ENCODE measurements at regions not wholly inside any gene's neighbourhood (a gene's known extent, or its start where the extent isn't known, plus 50 kb on each side); places are given as distances from the start of the nearest gene placed in this dataset.

DNA sequence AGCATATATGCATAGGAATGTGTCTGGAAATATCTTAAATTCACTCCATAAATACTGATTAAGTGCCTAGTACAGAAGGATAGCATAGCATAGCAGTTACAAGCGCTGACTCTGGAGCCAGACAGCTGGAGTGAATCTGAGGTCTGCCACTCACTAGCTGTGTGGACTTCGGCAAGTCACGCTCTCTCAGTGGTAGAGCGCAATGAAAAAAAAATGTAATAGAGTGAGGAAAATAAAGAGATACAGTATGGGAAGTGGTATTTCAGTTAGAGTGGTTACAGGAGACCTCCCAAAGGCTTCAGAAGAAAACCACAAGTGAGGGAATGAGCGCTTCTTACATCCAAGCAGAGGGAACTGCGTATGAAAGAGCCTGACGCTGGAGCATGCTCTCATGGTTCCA lies 338.9 kb upstream of the PRMT6 start:
- 94% methylated on average over 7 of the region's 7 CpGs for WGBS (ENCODE audit: insufficient coverage)
- Histone ChIP-seq H4K20me1 (ENCODE audit: control insufficient read depth, insufficient read depth, low read length, poor library complexity, severe bottlenecking) (no peaks in the 10 kb centered on the region), H3K36me3 (replicated peaks in 1 of 2; ENCODE audit: control extremely low read depth in 1 of 2, control insufficient read depth in 1 of 2, extremely low read depth in 1 of 2, insufficient read depth in 2 of 2, low read length in 1 of 2) (no peaks in the 10 kb centered on the region), H3K4me2 (replicated peaks; ENCODE audit: low read depth, low read length, poor library complexity, severe bottlenecking) (no peak overlapping the region), H3K79me2 (ENCODE audit: control insufficient read depth, insufficient read depth, low read length) (no peaks in the 10 kb centered on the region), H3K4me1 (ENCODE audit: control insufficient read depth in 2 of 2, insufficient read depth in 2 of 2, low read length in 2 of 2) (no peaks in the 10 kb centered on the region), H3K9ac (ENCODE audit: low read length) (no peak overlapping the region), H3K9me3 (ENCODE audit: control extremely low read depth in 1 of 3, control insufficient read depth in 2 of 3, insufficient read depth in 1 of 3, low read length in 2 of 3) (peaks cover 0 to 4% (median 0%) of the 10 kb centered on the region in 3 donors), H3K27me3 (replicated peaks in 1 of 4; ENCODE audit: control extremely low read depth in 1 of 4, control insufficient read depth in 3 of 4, insufficient read depth in 4 of 4, low read length in 3 of 4) (no peaks in the 10 kb centered on the region), H3K4me3 (ENCODE audit: control extremely low read depth in 1 of 5, extremely low read depth in 1 of 5, insufficient read depth in 1 of 5, low read depth in 2 of 5, low read length in 4 of 5) (no peak overlapping the region), H2AFZ (ENCODE audit: insufficient read depth, low read depth, low read length, poor library complexity, severe bottlenecking) (no peak overlapping the region), H3K27ac (ENCODE audit: low read length in 2 of 2) (no peak overlapping the region)
- Mint-ChIP-seq H3K9me3 (ENCODE audit: insufficient read depth) (no peaks in the 10 kb centered on the region), H3K4me1 (no peaks in the 10 kb centered on the region), H3K27me3 (no peaks in the 10 kb centered on the region), H3K27ac (no peak overlapping the region), H3K4me3 (no peak overlapping the region)
- TF ChIP-seq CTCF (IDR thresholded peaks at IDR 0.05) = no peak
- TF ChIP-seq EZH2 (IDR thresholded peaks at IDR 0.05; ENCODE audit: borderline replicate concordance, insufficient read depth, low read depth, low read length, poor library complexity, severe bottlenecking) = no peak
- DNase-seq (no peak), ATAC-seq (ENCODE audit: low read depth) (no peak)
- ChIA-PET POLR2A (no interaction called here), CTCF (no interaction called here)
- intact Hi-C loops (cut with micrococcal nuclease) = no loop called here

DNA sequence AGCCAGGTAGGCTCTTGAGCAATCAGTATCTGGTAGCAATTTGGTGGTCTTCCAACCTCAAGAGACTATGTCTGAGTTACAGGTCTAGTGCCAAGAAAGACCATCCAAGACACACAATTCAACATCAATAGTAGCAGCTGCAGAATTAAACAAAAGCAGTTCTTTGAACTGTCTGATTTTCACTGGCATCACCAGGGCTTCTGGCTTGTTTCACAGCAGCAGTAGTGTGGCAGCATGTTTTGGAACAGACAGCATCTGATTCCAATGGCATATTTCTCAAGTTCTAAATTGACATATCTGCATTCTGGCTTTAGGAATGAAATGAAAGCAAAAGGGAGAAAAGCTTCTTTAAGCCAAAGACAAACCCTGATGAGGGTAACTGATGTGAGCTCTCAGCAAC lies 334.7 kb upstream of the PRMT6 start:
- H3K27ac Mint-ChIP-seq = no peak overlapping the region
- intact Hi-C loops (cut with micrococcal nuclease) = no loop called here
- no peaks in the 10 kb centered on the region for H3K9me3 Mint-ChIP-seq (ENCODE audit: insufficient read depth)

More for the DNA sequence above, 334.7 kb upstream of the PRMT6 start:
- DNase-seq (no peak), ATAC-seq (ENCODE audit: low read depth) (no peak)
- no peak overlapping the region for H3K4me3 Mint-ChIP-seq
- CTCF ChIA-PET = no interaction called here
- H3K4me1 Mint-ChIP-seq = no peaks in the 10 kb centered on the region
- no peaks in the 10 kb centered on the region for H4K20me1 ChIP-seq (ENCODE audit: control insufficient read depth, insufficient read depth, low read length, poor library complexity, severe bottlenecking)
- no peak overlapping the region for H2AFZ ChIP-seq (ENCODE audit: insufficient read depth, low read depth, low read length, poor library complexity, severe bottlenecking)
- no peaks in the 10 kb centered on the region for H3K79me2 ChIP-seq (ENCODE audit: control insufficient read depth, insufficient read depth, low read length)
- H3K9ac ChIP-seq (ENCODE audit: low read length) = no peak overlapping the region
- H3K27ac ChIP-seq (ENCODE audit: low read length in 2 of 2) = no peak overlapping the region
- H3K27me3 ChIP-seq (replicated peaks in 1 of 4; ENCODE audit: control extremely low read depth in 1 of 4, control insufficient read depth in 3 of 4, insufficient read depth in 4 of 4, low read length in 3 of 4) = no peaks in the 10 kb centered on the region
- H3K36me3 ChIP-seq (replicated peaks in 1 of 2; ENCODE audit: control extremely low read depth in 1 of 2, control insufficient read depth in 1 of 2, extremely low read depth in 1 of 2, insufficient read depth in 2 of 2, low read length in 1 of 2) = no peaks in the 10 kb centered on the region
- TF ChIP-seq CTCF (IDR thresholded peaks at IDR 0.05) (no peak), EZH2 (IDR thresholded peaks at IDR 0.05; ENCODE audit: borderline replicate concordance, insufficient read depth, low read depth, low read length, poor library complexity, severe bottlenecking) (no peak)
- no peak overlapping the region for H3K4me3 ChIP-seq (ENCODE audit: control extremely low read depth in 1 of 5, extremely low read depth in 1 of 5, insufficient read depth in 1 of 5, low read depth in 2 of 5, low read length in 4 of 5)
- no peaks in the 10 kb centered on the region for H3K27me3 Mint-ChIP-seq
- peaks cover 0 to 1% (median 0%) of the 10 kb centered on the region in 3 donors for H3K9me3 ChIP-seq (ENCODE audit: control extremely low read depth in 1 of 3, control insufficient read depth in 2 of 3, insufficient read depth in 1 of 3, low read length in 2 of 3)
- POLR2A ChIA-PET = no interaction called here
- H3K4me1 ChIP-seq (ENCODE audit: control insufficient read depth in 2 of 2, insufficient read depth in 2 of 2, low read length in 2 of 2) = no peaks in the 10 kb centered on the region
- no peak overlapping the region for H3K4me2 ChIP-seq (replicated peaks; ENCODE audit: low read depth, low read length, poor library complexity, severe bottlenecking)
